ENCODE measurements at regions not wholly inside any gene's neighbourhood (a gene's known extent, or its start where the extent isn't known, plus 50 kb on each side); places are given as distances from the start of the nearest gene placed in this dataset.

DNA sequence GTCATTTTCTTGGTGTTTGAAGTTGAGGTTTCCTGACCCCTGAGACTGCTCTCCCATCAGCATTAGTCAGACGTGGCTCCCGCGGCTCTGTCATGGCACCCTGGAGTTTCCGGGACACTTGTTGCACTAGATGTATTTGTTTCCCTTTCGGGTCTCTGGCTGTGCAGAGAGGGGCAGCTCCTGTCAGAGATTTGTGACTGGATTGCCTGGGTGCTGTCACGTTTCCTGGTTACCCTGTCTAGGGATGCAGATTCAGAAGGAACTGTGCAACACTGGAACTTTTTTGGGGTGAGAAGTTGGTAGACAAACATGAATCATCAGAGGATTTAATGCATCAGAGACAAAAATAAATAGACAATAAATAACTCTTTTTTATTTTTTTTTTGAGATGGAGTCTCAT is 431.8 kb upstream of the MAN1A1 start:
- Histone ChIP-seq H3K4me1 (no peaks in the 10 kb centered on the region), H3K27me3 (replicated peaks in 1 of 7) (no peaks in the 10 kb centered on the region), H3K4me3 (no peak overlapping the region), H3K27ac (no peak overlapping the region), H3K9me3 (no peaks in the 10 kb centered on the region), H3K36me3 (no peaks in the 10 kb centered on the region)
- intact Hi-C loops (cut with DNase I; ENCODE audit: low total_unique reads): no loop called here
- 83 to 97% (median 88%) methylated on average over 6 of the region's 6 CpGs for whole genome bisulfite sequencing, 5 donors
- no peak for TF ChIP-seq POLR2A (IDR thresholded peaks at IDR 0.05)
- no peak for DNase-seq

DNA sequence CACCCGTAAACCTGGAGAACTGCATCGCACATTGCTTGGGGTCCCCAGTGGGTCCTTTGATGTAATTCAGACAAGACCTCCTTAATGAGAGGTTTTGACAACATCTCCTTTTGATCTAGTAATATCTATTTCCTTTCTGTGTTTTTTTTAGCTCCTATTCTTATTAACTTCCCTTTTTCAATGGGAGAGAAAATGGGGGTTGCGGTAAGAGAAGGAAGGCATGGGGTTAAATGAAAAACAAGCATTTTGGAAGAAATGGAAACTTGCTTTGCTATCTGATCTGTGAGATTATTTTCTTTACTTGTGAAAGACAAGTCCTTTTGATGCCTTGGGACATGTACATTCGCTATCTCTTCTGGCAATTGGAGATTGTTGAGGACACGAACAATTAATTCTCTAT is 418.6 kb upstream of the MAN1A1 start:
- peaks cover 0 to 8% (median 0%) of the 10 kb centered on the region in 6 donors for H3K4me1 ChIP-seq
- intact Hi-C loops (cut with DNase I; ENCODE audit: low total_unique reads): loop anchor here (10.0 kb wide), 1 partner anchor 197 kb away; no protein-coding TSS in a partner anchor
- TF ChIP-seq, protein P1, sequence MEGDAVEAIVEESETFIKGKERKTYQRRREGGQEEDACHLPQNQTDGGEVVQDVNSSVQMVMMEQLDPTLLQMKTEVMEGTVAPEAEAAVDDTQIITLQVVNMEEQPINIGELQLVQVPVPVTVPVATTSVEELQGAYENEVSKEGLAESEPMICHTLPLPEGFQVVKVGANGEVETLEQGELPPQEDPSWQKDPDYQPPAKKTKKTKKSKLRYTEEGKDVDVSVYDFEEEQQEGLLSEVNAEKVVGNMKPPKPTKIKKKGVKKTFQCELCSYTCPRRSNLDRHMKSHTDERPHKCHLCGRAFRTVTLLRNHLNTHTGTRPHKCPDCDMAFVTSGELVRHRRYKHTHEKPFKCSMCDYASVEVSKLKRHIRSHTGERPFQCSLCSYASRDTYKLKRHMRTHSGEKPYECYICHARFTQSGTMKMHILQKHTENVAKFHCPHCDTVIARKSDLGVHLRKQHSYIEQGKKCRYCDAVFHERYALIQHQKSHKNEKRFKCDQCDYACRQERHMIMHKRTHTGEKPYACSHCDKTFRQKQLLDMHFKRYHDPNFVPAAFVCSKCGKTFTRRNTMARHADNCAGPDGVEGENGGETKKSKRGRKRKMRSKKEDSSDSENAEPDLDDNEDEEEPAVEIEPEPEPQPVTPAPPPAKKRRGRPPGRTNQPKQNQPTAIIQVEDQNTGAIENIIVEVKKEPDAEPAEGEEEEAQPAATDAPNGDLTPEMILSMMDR (IDR thresholded peaks at IDR 0.05 in 8 of 11, conservative IDR thresholded peaks at IDR 0.05 in 3 of 11): no peak
- TF ChIP-seq POLR2AphosphoS5 (IDR thresholded peaks at IDR 0.05): no peak
- TF ChIP-seq POLR2A (IDR thresholded peaks at IDR 0.05): no peak
- 33 to 50% (median 40%) methylated on average over 5 of the region's 5 CpGs for WGBS, 5 donors
- no peaks in the 10 kb centered on the region for H3K27me3 ChIP-seq (replicated peaks in 1 of 7)
- no peak overlapping the region for H3K4me3 ChIP-seq
- no peak overlapping the region for H3K27ac ChIP-seq
- DNase-seq: no peak
- H3K9me3 ChIP-seq: peaks cover 0 to 27% (median 12%) of the 10 kb centered on the region in 8 donors
- H3K36me3 ChIP-seq: no peaks in the 10 kb centered on the region

DNA sequence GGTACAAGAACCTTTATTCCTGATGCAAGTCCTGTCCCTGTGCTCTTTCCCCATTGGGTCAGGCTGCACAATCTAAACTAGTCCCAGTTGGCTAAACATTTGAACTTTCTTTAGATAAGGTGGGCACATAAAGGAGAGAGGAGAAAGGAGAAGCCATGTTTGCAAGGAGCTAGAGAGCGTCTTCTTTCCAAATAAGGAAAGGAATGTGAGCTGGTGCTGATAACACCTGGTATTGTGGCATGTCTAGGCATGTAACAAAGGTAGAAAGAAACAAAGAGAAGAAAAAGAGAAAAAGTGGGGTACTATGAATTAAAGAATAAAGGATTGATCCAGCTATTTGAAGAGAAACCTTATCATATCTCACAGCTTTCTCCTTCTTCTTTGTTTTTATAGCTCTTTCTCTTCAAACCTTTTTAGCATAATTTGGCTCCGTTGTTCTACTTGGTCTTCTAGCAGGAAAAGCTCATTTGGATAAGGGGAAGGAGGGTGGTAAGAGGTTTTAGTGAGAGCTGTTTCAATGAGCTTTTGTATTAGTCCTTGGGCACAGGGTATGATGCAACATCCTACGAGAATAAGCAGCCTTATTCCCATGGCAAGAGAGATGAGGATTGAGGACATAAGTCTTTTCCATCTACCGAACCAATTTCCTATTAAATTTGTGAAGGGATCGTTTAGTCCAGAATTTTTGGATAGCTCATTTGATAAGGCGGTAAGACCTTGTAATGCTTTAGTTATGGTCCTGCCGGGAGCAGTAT is 415.5 kb upstream of the MAN1A1 start:
- WGBS, 5 donors: 71 to 88% (median 81%) methylated on average over 7 of the region's 7 CpGs
- no peak for DNase-seq
- intact Hi-C loops (cut with DNase I; ENCODE audit: low total_unique reads): loop anchor here (10.0 kb wide), 1 partner anchor 200 kb away; no protein-coding TSS in a partner anchor
- no peak overlapping the region for H3K27ac ChIP-seq
- TF ChIP-seq POLR2A (IDR thresholded peaks at IDR 0.05) (no peak), POLR2AphosphoS5 (IDR thresholded peaks at IDR 0.05) (no peak)
- TF ChIP-seq, protein P1 (IDR thresholded peaks at IDR 0.05 in 8 of 11, conservative IDR thresholded peaks at IDR 0.05 in 3 of 11): no peak
- no peaks in the 10 kb centered on the region for H3K27me3 ChIP-seq (replicated peaks in 1 of 7)
- peaks cover 0 to 2% (median 0%) of the 10 kb centered on the region in 8 donors for H3K9me3 ChIP-seq
- H3K36me3 ChIP-seq: no peaks in the 10 kb centered on the region
- no peak overlapping the region for H3K4me3 ChIP-seq
- peaks cover 0 to 8% (median 0%) of the 10 kb centered on the region in 6 donors for H3K4me1 ChIP-seq

DNA sequence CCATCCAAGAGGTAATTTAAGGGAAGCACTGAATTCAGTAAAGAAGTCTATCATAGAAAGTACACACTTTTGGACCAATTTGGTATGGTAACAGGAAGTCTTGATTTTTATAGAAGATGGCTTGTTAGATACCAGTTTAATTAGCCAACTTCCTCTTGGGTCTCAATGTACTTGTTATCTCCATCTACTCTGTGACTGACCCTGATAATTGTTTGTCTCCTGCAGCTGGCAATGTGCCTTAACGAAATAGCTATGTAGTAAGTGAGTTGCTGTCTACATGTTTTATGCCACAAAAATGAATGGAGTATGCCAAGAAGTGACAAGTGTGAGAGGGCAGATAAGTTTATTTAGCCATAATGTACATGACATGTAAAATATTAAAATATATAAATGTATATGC is 410.5 kb upstream of the MAN1A1 start:
- intact Hi-C loops (cut with DNase I; ENCODE audit: low total_unique reads): loop anchor here (10.0 kb wide), 1 partner anchor 205 kb away; no protein-coding TSS in a partner anchor
- 33 to 67% (median 49%) methylated on average over 1 of the region's 1 CpG for WGBS, 5 donors
- Histone ChIP-seq H3K9me3 (no peaks in the 10 kb centered on the region), H3K36me3 (no peaks in the 10 kb centered on the region), H3K27ac (no peak overlapping the region), H3K4me1 (no peaks in the 10 kb centered on the region), H3K27me3 (replicated peaks in 1 of 7) (no peaks in the 10 kb centered on the region), H3K4me3 (no peak overlapping the region)
- DNase-seq: no peak
- TF ChIP-seq POLR2AphosphoS5 (IDR thresholded peaks at IDR 0.05) (no peak), POLR2A (IDR thresholded peaks at IDR 0.05) (no peak)
- TF ChIP-seq, protein P1 (IDR thresholded peaks at IDR 0.05 in 8 of 11, conservative IDR thresholded peaks at IDR 0.05 in 3 of 11): no peak

Measured in spleen (tissue), 11 donors.